ENCODE measurements at regions not wholly inside any gene's neighbourhood (a gene's known extent, or its start where the extent isn't known, plus 50 kb on each side); places are given as distances from the start of the nearest gene placed in this dataset.

GRCh38 chr12:131407221-131408035, 303.5 kb upstream of the SFSWAP start (continued):
- no peak for TF ChIP-seq CHD7 (IDR thresholded peaks at IDR 0.05; ENCODE audit: insufficient replicate concordance, low read length)
- no peak for TF ChIP-seq BRCA1 (IDR thresholded peaks at IDR 0.05; ENCODE audit: low read depth, low read length)

Data from H1 (cell line).